ENCODE measurements at regions not wholly inside any gene's neighbourhood (a gene's known extent, or its start where the extent isn't known, plus 50 kb on each side); places are given as distances from the start of the nearest gene placed in this dataset.

- Histone ChIP-seq H3K27ac (ENCODE audit: control insufficient read depth, insufficient read depth, low read length) (no peak overlapping the region), H3K79me2 (ENCODE audit: control insufficient read depth, insufficient read depth, low read length) (no peaks in the 10 kb centered on the region), H3K4me1 (ENCODE audit: control insufficient read depth, extremely low read depth, insufficient read depth, low read length) (no peaks in the 10 kb centered on the region), H3K4me3 (ENCODE audit: control insufficient read depth in 2 of 3, extremely low read depth in 1 of 3, insufficient read depth in 2 of 3, low read depth in 1 of 3, low read length in 3 of 3) (no peak overlapping the region), H3K27me3 (ENCODE audit: control insufficient read depth, extremely low read depth, insufficient read depth, low read length) (no peaks in the 10 kb centered on the region), H3K9ac (ENCODE audit: control insufficient read depth, extremely low read depth, insufficient read depth, low read length) (no peak overlapping the region), H3K9me3 (ENCODE audit: control insufficient read depth, low read depth, low read length) (peaks cover 3% of the 10 kb centered on the region), H3K36me3 (ENCODE audit: control insufficient read depth in 2 of 2, extremely low read depth in 1 of 2, insufficient read depth in 2 of 2, low read length in 2 of 2) (no peaks in the 10 kb centered on the region), H3K4me2 (ENCODE audit: control insufficient read depth, extremely low read depth, insufficient read depth, low read depth, low read length) (no peak overlapping the region), H4K20me1 (ENCODE audit: control insufficient read depth, extremely low read depth, insufficient read depth, low read length) (no peaks in the 10 kb centered on the region), H2AFZ (ENCODE audit: control insufficient read depth, low read length) (no peak overlapping the region), H3K9me1 (ENCODE audit: control insufficient read depth, extremely low read depth, insufficient read depth, low read length) (no peaks in the 10 kb centered on the region)
- FAIRE-seq (no peak), DNase-seq (ENCODE audit: low read depth, low spot score) (no peak)
- dilution Hi-C loops (cut with MboI; ENCODE audit: extremely low pct_ligation_motif_present, low sequenced_read_pairs), result no loop called here
- TF ChIP-seq, protein P1, sequence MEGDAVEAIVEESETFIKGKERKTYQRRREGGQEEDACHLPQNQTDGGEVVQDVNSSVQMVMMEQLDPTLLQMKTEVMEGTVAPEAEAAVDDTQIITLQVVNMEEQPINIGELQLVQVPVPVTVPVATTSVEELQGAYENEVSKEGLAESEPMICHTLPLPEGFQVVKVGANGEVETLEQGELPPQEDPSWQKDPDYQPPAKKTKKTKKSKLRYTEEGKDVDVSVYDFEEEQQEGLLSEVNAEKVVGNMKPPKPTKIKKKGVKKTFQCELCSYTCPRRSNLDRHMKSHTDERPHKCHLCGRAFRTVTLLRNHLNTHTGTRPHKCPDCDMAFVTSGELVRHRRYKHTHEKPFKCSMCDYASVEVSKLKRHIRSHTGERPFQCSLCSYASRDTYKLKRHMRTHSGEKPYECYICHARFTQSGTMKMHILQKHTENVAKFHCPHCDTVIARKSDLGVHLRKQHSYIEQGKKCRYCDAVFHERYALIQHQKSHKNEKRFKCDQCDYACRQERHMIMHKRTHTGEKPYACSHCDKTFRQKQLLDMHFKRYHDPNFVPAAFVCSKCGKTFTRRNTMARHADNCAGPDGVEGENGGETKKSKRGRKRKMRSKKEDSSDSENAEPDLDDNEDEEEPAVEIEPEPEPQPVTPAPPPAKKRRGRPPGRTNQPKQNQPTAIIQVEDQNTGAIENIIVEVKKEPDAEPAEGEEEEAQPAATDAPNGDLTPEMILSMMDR (optimal IDR thresholded peaks at IDR 0.05 in 1 of 3, IDR thresholded peaks at IDR 0.05 in 1 of 3, conservative IDR thresholded peaks at IDR 0.05 in 1 of 3; ENCODE audit: extremely low read depth in 1 of 3, insufficient read depth in 2 of 3, low read length in 3 of 3), result no peak
- no peak for TF ChIP-seq EZH2 (IDR thresholded peaks at IDR 0.05; ENCODE audit: low read length)
These were observed 421.7 kb downstream of the TCERG1L start for GRCh38 chr10:130889780-130890179.

GRCh38 chr10:130891066-130891465 lies 420.5 kb downstream of the TCERG1L start:
- Histone ChIP-seq H2AFZ (ENCODE audit: control insufficient read depth, low read length) (no peak overlapping the region), H3K4me1 (ENCODE audit: control insufficient read depth, extremely low read depth, insufficient read depth, low read length) (no peaks in the 10 kb centered on the region), H3K27ac (ENCODE audit: control insufficient read depth, insufficient read depth, low read length) (no peak overlapping the region), H3K9me3 (ENCODE audit: control insufficient read depth, low read depth, low read length) (peaks cover 3% of the 10 kb centered on the region), H3K4me2 (ENCODE audit: control insufficient read depth, extremely low read depth, insufficient read depth, low read depth, low read length) (no peak overlapping the region), H4K20me1 (ENCODE audit: control insufficient read depth, extremely low read depth, insufficient read depth, low read length) (no peaks in the 10 kb centered on the region), H3K36me3 (ENCODE audit: control insufficient read depth in 2 of 2, extremely low read depth in 1 of 2, insufficient read depth in 2 of 2, low read length in 2 of 2) (no peaks in the 10 kb centered on the region), H3K9ac (ENCODE audit: control insufficient read depth, extremely low read depth, insufficient read depth, low read length) (no peak overlapping the region), H3K9me1 (ENCODE audit: control insufficient read depth, extremely low read depth, insufficient read depth, low read length) (no peaks in the 10 kb centered on the region), H3K27me3 (ENCODE audit: control insufficient read depth, extremely low read depth, insufficient read depth, low read length) (no peaks in the 10 kb centered on the region), H3K4me3 (ENCODE audit: control insufficient read depth in 2 of 3, extremely low read depth in 1 of 3, insufficient read depth in 2 of 3, low read depth in 1 of 3, low read length in 3 of 3) (no peak overlapping the region), H3K79me2 (ENCODE audit: control insufficient read depth, insufficient read depth, low read length) (no peaks in the 10 kb centered on the region)
- dilution Hi-C loops (cut with MboI; ENCODE audit: extremely low pct_ligation_motif_present, low sequenced_read_pairs), result no loop called here
- DNase-seq (ENCODE audit: low read depth, low spot score), result no peak
- FAIRE-seq, result no peak
- no peak for TF ChIP-seq EZH2 (IDR thresholded peaks at IDR 0.05; ENCODE audit: low read length)
- TF ChIP-seq, protein P1 (optimal IDR thresholded peaks at IDR 0.05 in 1 of 3, IDR thresholded peaks at IDR 0.05 in 1 of 3, conservative IDR thresholded peaks at IDR 0.05 in 1 of 3; ENCODE audit: extremely low read depth in 1 of 3, insufficient read depth in 2 of 3, low read length in 3 of 3), result no peak
